SW480 (cell line): ENCODE measurements at regions not wholly inside any gene's neighbourhood (a gene's known extent, or its start where the extent isn't known, plus 50 kb on each side); places are given as distances from the start of the nearest gene placed in this dataset.

Experiments used
- DNase-seq: peaks from one replicate; pipeline ENCODE4 v3.0.0-alpha.2; 2016; ENCODE audit warnings: low spot score

GRCh38 chr7:46989247-46989646 lies 592.7 kb downstream of the TNS3 start:
- no peak for DNase-seq

DNA sequence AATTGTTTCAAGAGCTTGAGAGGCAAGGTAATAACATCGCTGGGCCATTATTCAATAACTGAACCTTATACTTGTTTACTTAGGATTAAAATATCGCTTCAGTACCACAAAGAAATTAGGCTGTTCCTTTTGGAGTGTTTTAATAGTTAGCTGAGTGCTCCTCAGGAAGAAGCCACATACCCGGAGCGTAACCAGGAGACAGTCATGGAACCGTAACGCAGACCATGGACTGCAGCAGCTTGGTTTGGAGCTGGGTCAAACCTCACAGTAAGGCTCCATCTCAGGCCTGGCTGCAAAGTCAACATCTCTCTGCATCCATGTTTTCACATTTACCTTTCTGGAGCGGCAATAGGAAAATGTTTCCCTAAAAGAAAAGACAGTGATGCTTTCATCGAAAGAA lies 599.0 kb downstream of the TNS3 start:
- no peak for DNase-seq

- DNase-seq: no peak
These were observed 602.5 kb downstream of the TNS3 start for GRCh38 chr7:46979439-46979838.

- DNase-seq: no peak
These were observed 606.4 kb downstream of the TNS3 start for GRCh38 chr7:46975493-46975892.

DNA sequence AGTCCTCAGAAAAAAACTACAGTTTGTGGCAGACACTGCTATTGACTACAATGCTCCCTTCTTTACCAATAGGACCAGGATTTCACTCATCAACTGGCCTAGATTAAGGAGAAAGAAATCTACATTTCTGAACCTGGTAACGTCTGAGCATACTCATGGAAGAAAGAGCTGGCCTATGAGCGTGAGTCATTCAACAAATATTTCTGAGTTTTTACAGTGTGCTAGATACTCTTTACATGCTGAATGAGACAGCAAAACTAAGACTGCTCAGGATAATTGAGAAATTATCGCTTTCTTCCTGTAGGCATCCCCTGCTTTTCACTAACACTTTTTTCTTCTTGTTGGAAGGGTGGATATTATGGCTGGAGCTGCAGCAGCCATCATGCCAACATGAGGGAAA lies 609.7 kb downstream of the TNS3 start:
- DNase-seq: no peak

GRCh38 chr7:46970476-46970875 lies 611.4 kb downstream of the TNS3 start:
- DNase-seq: no peak

- DNase-seq: no peak
These were observed 611.8 kb downstream of the TNS3 start for GRCh38 chr7:46970131-46970430.

DNA sequence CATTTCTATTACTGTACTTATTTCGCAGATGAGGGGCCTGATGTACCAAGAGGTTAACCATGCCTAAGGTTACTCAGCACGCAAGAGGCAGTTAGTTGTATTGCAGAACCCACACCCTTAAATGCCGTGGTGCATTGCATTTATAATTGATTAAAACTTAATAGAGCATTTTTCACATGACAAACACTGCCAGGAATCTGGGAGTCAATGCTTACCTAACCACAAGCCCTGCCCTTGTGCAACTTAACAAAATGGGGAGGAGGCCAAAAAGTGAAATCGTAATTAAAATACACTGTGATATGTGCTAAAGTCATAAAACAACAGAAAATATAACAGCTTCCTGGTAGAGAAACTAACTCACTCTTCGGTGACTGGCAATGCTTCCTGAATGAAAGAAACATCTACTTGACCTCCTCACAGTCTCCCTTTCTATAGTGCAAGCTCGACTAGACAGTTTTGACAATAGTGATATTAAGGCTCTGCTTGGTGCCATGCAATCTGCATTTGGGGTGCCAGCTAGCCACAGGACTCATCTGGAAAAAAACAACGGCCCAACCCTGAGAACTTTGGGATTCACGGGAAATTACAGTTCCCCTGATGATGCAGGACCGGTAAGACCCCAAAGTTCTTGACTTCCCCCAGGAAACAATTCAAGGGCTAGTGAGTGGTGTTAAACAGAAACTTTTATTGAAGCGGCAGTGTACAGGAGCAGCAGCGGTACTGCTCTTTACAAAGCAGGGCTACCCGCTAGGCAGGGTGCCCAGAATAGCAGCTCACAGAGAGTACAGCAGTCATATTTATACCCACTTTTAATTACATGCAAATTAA lies 612.4 kb downstream of the TNS3 start:
- no peak for DNase-seq

DNA sequence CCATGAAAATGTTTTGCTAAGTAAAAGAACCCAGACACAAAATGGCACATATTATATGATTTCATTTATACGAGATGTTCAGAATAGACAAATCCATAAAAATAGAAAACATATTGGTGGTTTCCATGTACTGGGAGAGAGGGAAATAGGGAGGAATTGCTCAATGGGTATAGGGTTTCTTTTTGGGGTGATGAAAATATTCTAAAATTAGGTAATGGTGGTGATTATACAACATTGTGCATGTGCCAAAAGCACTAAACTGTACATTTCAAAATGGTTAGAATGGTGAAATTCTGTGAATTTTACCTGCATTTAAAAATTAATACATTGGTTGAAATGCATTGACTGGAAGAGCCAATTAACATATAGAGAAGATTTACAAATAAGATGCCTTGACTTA lies 613.9 kb downstream of the TNS3 start:
- DNase-seq: no peak

DNA sequence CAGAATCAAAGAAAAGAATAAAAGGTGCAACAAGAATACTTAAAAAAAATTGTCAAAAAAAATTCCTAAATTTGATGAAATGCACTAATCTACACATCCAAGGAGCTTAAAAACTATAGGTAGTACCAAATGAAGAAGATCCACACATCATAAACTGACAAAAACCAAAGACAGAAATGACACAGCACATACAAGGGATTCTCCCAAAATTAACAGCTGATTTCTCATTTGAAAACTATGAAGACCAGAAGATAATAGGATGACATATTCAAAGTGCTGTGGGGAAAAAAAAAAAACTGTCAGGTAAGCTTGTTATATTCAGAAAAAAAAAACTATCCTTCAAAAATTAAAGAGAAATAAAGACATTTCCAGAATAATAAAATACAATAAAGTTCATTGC lies 618.2 kb downstream of the TNS3 start:
- DNase-seq: no peak

DNA sequence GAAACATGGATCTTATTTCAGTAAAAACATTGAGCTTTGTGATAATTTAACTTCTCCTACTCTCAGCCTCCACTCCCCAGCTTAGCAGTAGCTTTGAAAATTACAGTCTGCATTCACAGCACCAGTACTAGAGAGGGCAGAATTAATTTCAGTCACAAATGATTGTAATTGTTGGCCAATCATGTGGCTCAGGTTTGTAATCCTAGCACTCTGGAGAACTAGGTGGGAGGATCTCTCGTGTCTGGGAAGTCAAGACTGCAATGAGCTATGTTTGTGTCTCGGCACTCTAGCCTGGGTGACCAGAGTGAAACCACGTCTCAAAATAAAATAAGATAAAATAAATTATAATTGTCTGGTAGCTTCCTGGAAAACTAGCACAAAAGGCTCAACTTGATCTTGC lies 620.9 kb downstream of the TNS3 start:
- no peak for DNase-seq

DNA sequence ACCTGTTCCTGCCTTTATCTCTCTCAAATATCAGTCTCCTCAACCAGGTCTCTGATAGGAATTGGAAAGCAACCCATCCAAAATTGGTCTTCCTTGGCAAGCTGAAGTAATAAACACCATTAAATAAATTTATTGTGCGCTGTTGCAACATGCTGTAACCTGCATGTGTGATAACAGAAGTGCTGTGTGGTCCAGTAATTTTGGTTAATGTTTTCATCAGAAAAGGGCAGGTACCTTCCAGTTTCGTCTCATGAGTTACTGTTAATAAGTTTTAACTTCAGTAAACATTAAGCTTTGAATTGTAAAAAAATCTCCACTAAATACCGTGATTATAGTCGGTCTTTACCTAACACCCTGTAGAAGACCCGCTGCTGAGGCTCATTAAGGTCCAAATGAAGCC lies 624.7 kb downstream of the TNS3 start:
- DNase-seq: no peak

GRCh38 chr7:46955531-46955930 lies 626.4 kb downstream of the TNS3 start:
- no peak for DNase-seq

GRCh38 chr7:46954181-46954580 lies 627.7 kb downstream of the TNS3 start:
- DNase-seq: no peak

GRCh38 chr7:46953008-46953407 lies 628.9 kb downstream of the TNS3 start:
- no peak for DNase-seq

GRCh38 chr7:46949270-46949931 lies 632.5 kb downstream of the TNS3 start:
- no peak for DNase-seq

- no peak for DNase-seq
These were observed 633.2 kb downstream of the TNS3 start for GRCh38 chr7:46948716-46949115.

- DNase-seq: no peak
These were observed 636.6 kb downstream of the TNS3 start for GRCh38 chr7:46945328-46945727.

DNA sequence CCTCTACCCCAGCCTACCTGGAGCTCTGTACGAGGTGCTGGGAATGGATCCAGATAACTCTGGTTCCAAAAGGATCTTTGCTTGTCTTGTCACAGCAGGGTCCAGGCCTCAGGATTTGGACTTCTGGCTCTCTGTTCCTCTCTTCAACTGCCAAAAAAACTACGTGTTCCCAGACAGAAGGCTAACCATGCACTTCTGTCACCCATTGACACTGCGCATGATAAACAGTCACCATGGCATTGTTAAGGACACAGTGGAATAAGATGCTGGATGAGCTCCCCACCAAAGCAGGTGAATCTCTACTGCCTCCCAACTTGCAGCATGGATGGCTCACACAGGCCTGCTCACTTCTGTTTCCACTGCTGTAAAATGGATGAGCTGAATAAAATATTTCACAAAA lies 637.9 kb downstream of the TNS3 start:
- no peak for DNase-seq

DNA sequence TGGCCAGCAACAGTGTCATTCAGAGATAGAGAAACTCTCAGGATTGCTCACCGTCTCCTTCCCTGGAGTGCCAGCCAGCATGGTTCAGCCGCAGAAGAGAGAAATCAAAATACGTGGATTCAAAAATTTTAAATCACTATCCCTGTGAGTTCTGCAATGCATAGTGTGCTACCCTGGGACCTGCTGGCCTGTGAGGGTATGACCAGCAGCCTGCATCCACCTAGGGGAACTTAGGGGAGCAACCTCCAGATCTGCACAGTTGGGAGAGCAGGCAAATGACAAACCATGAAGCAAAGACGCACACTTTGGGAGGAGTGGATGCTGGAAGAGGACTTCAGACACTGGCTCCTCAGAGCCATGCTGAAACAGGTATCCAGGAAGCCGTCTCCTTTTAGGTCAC lies 639.3 kb downstream of the TNS3 start:
- no peak for DNase-seq

DNA sequence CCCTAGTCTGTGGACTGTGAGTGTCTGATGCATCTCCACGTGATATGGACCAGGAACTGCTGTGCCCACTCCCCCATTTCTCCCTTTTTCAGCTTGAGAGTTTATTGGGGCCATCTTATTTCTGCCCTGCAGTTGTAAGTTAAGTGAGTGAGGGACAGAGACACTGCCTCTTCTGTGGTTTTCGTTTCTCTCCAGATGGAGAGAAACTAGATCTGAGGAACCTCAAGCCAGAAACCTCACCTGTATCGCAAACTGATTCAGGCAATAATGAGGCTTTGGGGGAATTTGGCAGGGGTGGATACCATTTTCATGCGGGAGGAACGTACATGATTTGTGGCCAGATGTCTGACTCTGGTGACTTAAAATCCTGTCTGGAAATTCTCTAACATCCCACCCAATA lies 641.7 kb downstream of the TNS3 start:
- no peak for DNase-seq

GRCh38 chr7:46939558-46939957 lies 642.4 kb downstream of the TNS3 start:
- DNase-seq: no peak

DNA sequence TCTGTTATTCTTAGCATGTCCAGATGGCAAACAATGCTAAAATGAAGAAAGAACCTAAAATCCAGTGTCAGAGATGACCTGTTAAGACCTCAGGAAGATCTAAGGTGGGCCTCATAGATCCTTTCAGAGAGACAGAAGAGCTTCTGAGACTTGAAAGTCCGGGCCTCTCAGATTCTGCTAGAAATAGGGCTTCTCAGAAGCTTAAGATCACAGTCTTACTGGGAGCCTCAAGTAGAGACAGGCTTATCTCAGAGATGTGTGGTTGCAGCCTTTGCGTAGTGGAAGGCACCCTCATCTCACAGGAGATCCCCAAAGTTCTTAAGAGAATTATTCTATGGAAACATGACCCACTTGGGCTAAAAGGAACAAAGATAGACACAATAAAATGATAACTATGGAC lies 642.8 kb downstream of the TNS3 start:
- no peak for DNase-seq

- no peak for DNase-seq
These were observed 644.1 kb downstream of the TNS3 start for GRCh38 chr7:46937826-46938225.
